ENCODE measurements at regions not wholly inside any gene's neighbourhood (a gene's known extent, or its start where the extent isn't known, plus 50 kb on each side); places are given as distances from the start of the nearest gene placed in this dataset.
"Not testable (repeated sequence)": the region's sequence is repeated elsewhere in the genome, so short reads cannot be mapped to it uniquely, and the experiment has no call there.

DNA sequence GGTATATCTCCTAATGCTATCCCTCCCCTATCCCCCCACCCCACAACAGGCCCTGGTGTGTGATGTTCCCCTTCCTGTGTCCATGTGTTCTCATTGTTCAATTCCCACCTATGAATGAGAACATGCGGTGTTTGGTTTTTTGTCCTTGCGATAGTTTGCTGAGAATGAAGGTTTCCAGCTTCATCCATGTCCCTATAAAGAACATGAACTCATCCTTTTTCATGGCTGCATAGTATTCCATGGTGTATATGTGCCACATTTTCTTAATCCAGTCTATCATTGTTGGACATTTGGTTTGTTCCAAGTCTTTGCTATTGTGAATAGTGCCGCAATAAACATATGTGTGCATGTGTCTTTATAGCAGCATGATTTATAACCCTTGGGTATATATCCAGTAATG lies 77.7 kb upstream of the CXCL13 start:
- not testable (repeated sequence) for DNase-seq

DNA sequence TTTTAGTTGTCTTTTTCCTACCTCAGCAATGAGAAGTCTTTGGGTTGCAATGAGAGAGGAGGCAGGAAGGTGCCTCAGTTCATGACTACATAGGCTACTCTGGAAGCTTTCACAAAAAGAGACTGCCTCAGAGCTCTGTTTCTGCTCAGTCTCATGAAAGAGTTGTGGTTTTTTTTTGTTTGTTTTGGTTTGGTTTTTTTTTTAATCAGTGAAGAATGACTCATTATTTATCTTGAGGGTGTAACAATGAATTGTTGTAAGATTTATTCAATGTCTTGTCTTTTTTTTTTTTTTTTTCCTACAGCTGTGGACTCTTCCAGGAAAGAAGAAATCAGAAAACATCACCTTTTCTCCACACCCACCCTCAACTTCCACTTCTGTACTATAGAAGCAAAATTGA lies 67.5 kb upstream of the CXCL13 start:
- peak; percentile 69 for DNase-seq

- DNase-seq = peak; percentile 15
These were observed 67.0 kb upstream of the CXCL13 start for GRCh38 chr4:77538574-77539157.
